Calu3 (cell line): ENCODE measurements at regions not wholly inside any gene's neighbourhood (a gene's known extent, or its start where the extent isn't known, plus 50 kb on each side); places are given as distances from the start of the nearest gene placed in this dataset.

Source experiments
- BruUV-seq: library from RNA; stranded (reverse); fragments of 400-500 nt; replicated peaks from 2 replicates; lab custom pipeline; 2021; lab: Mats Ljungman, UMichigan
- CTCF ChIA-PET: fragments of 300-600 bp; sonication (Branson Sonifier 250); formaldehyde crosslinking; loops from one replicate; lab custom pipeline; 2022; ENCODE audit warnings: antibody characterized with exemption; lab: Charles Lee
- DNase-seq: peaks from one replicate; pipeline ENCODE4 v3.0.0; 2022
- H3K27ac Mint-ChIP-seq: one replicate; pipeline ENCODE4 v1.8.0; 2022; ENCODE audit warnings: mixed read lengths; ENCODE audit not compliant: unreplicated experiment
- H3K27me3 Mint-ChIP-seq: one replicate; pipeline ENCODE4 v1.8.0; 2022; ENCODE audit warnings: mixed read lengths; ENCODE audit not compliant: unreplicated experiment
- H3K36me3 Mint-ChIP-seq: one replicate; pipeline ENCODE4 v1.8.0; 2022; ENCODE audit warnings: mild to moderate bottlenecking, moderate library complexity, mixed read lengths; ENCODE audit not compliant: insufficient read depth, unreplicated experiment
- H3K4me1 Mint-ChIP-seq: one replicate; pipeline ENCODE4 v1.8.0; 2022; ENCODE audit warnings: mild to moderate bottlenecking, low read depth, mixed read lengths; ENCODE audit not compliant: unreplicated experiment
- H3K4me3 Mint-ChIP-seq: one replicate; pipeline ENCODE4 v1.8.0; 2022; ENCODE audit warnings: mild to moderate bottlenecking, low read depth, moderate library complexity, mixed read lengths; ENCODE audit not compliant: unreplicated experiment
- H3K9me3 Mint-ChIP-seq: one replicate; pipeline ENCODE4 v1.8.0; 2022; ENCODE audit warnings: low read depth, mixed read lengths; ENCODE audit not compliant: unreplicated experiment
- intact Hi-C: fragments of 100-400 bp; cut with micrococcal nuclease; formaldehyde crosslinking; loops from one replicate; pipeline ENCODE4 v1.10.0; 2022; ENCODE audit not compliant: unreplicated experiment
- TF ChIP-seq, protein P1 (sequence below): fragments of 200-600 bp; IDR thresholded peaks from one replicate; pipeline ENCODE4 v1.8.0; 2022; ENCODE audit warnings: antibody characterized with exemption; ENCODE audit not compliant: unreplicated experiment

GRCh38 chr18:72391951-72392350 is 152.2 kb downstream of the CBLN2 start:
- intact Hi-C loops = no loop called here
- H3K27ac Mint-ChIP-seq = no peak overlapping the region
- CTCF ChIA-PET = no interaction called here
- no peak for DNase-seq
- H3K4me3 Mint-ChIP-seq = no peak overlapping the region
- no peaks in the 10 kb centered on the region for H3K4me1 Mint-ChIP-seq
- TF ChIP-seq, protein P1, sequence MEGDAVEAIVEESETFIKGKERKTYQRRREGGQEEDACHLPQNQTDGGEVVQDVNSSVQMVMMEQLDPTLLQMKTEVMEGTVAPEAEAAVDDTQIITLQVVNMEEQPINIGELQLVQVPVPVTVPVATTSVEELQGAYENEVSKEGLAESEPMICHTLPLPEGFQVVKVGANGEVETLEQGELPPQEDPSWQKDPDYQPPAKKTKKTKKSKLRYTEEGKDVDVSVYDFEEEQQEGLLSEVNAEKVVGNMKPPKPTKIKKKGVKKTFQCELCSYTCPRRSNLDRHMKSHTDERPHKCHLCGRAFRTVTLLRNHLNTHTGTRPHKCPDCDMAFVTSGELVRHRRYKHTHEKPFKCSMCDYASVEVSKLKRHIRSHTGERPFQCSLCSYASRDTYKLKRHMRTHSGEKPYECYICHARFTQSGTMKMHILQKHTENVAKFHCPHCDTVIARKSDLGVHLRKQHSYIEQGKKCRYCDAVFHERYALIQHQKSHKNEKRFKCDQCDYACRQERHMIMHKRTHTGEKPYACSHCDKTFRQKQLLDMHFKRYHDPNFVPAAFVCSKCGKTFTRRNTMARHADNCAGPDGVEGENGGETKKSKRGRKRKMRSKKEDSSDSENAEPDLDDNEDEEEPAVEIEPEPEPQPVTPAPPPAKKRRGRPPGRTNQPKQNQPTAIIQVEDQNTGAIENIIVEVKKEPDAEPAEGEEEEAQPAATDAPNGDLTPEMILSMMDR = no peak
- H3K36me3 Mint-ChIP-seq = no peaks in the 10 kb centered on the region
- H3K27me3 Mint-ChIP-seq = no peaks in the 10 kb centered on the region
- peaks cover 6% of the 10 kb centered on the region for H3K9me3 Mint-ChIP-seq
- BruUV-seq = no TSS peak

- H3K4me1 Mint-ChIP-seq = no peaks in the 10 kb centered on the region
- H3K4me3 Mint-ChIP-seq = no peak overlapping the region
- CTCF ChIA-PET = no interaction called here
- intact Hi-C loops = no loop called here
- no peaks in the 10 kb centered on the region for H3K36me3 Mint-ChIP-seq
- no peaks in the 10 kb centered on the region for H3K27me3 Mint-ChIP-seq
- no peak for DNase-seq
- H3K27ac Mint-ChIP-seq = no peak overlapping the region
- TF ChIP-seq, protein P1 = no peak
- no TSS peak for BruUV-seq
- H3K9me3 Mint-ChIP-seq = peaks cover 6% of the 10 kb centered on the region
Measured at GRCh38 chr18:72391427-72391826, 152.7 kb downstream of the CBLN2 start.

- BruUV-seq = no TSS peak
- H3K4me1 Mint-ChIP-seq = no peaks in the 10 kb centered on the region
- TF ChIP-seq, protein P1 = no peak
- H3K36me3 Mint-ChIP-seq = no peaks in the 10 kb centered on the region
- CTCF ChIA-PET = no interaction called here
- H3K27ac Mint-ChIP-seq = no peak overlapping the region
- DNase-seq = no peak
- no peaks in the 10 kb centered on the region for H3K27me3 Mint-ChIP-seq
- H3K9me3 Mint-ChIP-seq = peaks cover 4% of the 10 kb centered on the region
- H3K4me3 Mint-ChIP-seq = no peak overlapping the region
- intact Hi-C loops = no loop called here
Measured at GRCh38 chr18:72378016-72378415, 166.1 kb downstream of the CBLN2 start.

GRCh38 chr18:72376256-72376655 is 167.9 kb downstream of the CBLN2 start:
- TF ChIP-seq, protein P1 = no peak
- DNase-seq = no peak
- intact Hi-C loops = no loop called here
- CTCF ChIA-PET = no interaction called here
- no peak overlapping the region for H3K4me3 Mint-ChIP-seq
- no peak overlapping the region for H3K27ac Mint-ChIP-seq
- no TSS peak for BruUV-seq
- H3K4me1 Mint-ChIP-seq = no peaks in the 10 kb centered on the region
- H3K9me3 Mint-ChIP-seq = peaks cover 6% of the 10 kb centered on the region
- no peaks in the 10 kb centered on the region for H3K27me3 Mint-ChIP-seq
- H3K36me3 Mint-ChIP-seq = no peaks in the 10 kb centered on the region
